ENCODE measurements at regions not wholly inside any gene's neighbourhood (a gene's known extent, or its start where the extent isn't known, plus 50 kb on each side); places are given as distances from the start of the nearest gene placed in this dataset.

GRCh38 chr9:116027511-116027910 is 126.1 kb upstream of the PAPPA start:
- TF ChIP-seq CTCF (IDR thresholded peaks at IDR 0.05; ENCODE audit: low read depth, low read length, missing input control) (no peak), YY1 (IDR thresholded peaks at IDR 0.05) (no peak), MAX (IDR thresholded peaks at IDR 0.05) (no peak), JUND (IDR thresholded peaks at IDR 0.05) (no peak), FOXA2 (IDR thresholded peaks at IDR 0.05) (no peak), GABPA (IDR thresholded peaks at IDR 0.05 in 1 of 2, conservative IDR thresholded peaks at IDR 0.05 in 1 of 2) (no peak), SP1 (IDR thresholded peaks at IDR 0.05) (no peak)

Measured in liver (tissue), 3 donors.